ENCODE measurements at regions not wholly inside any gene's neighbourhood (a gene's known extent, or its start where the extent isn't known, plus 50 kb on each side); places are given as distances from the start of the nearest gene placed in this dataset.

DNA sequence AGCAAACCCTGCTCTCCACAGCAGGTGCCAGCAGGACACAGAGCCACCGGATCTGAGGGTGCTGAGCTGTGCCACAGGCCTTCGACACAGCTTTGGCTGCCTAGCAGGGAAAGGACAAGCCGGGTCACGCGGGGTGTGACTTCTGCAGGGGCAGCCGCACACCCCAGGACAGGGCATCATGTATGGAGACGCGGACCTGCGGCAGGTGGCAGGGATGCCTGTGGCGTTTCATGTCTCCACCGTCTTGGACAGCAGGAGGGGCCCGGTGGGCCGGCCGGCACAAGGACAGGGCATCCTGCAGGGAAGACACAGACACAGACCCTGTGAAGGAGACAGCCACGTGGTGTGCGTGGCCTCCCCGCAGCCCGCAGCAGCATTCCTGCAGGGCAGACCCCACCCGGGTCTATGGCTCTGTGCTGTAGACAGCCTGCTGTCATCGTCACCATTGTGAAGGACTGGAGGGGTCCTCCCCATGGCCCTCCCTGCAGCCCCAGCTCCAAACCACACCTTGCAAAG is 109.2 kb downstream of the PDGFA start:
- TF ChIP-seq, protein P1, sequence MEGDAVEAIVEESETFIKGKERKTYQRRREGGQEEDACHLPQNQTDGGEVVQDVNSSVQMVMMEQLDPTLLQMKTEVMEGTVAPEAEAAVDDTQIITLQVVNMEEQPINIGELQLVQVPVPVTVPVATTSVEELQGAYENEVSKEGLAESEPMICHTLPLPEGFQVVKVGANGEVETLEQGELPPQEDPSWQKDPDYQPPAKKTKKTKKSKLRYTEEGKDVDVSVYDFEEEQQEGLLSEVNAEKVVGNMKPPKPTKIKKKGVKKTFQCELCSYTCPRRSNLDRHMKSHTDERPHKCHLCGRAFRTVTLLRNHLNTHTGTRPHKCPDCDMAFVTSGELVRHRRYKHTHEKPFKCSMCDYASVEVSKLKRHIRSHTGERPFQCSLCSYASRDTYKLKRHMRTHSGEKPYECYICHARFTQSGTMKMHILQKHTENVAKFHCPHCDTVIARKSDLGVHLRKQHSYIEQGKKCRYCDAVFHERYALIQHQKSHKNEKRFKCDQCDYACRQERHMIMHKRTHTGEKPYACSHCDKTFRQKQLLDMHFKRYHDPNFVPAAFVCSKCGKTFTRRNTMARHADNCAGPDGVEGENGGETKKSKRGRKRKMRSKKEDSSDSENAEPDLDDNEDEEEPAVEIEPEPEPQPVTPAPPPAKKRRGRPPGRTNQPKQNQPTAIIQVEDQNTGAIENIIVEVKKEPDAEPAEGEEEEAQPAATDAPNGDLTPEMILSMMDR (IDR thresholded peaks at IDR 0.05): no peak
- TF ChIP-seq POLR2AphosphoS5 (IDR thresholded peaks at IDR 0.05) (no peak), POLR2A (IDR thresholded peaks at IDR 0.05) (no peak)

All from breast epithelium (tissue), 3 donors.